Loucy (cell line): ENCODE measurements at regions not wholly inside any gene's neighbourhood (a gene's known extent, or its start where the extent isn't known, plus 50 kb on each side); places are given as distances from the start of the nearest gene placed in this dataset.

Experiments used
- CTCF ChIP-seq: fragments of 200-600 bp; sonication (generic); conservative IDR thresholded peaks from 2 replicates; pipeline ENCODE4 v1.5.1; 2014; ENCODE audit warnings: mild to moderate bottlenecking, antibody characterized with exemption, low read length
- EZH2phosphoT487 ChIP-seq: fragments of 200-600 bp; IDR thresholded peaks from 2 replicates; pipeline ENCODE4 v1.6.1; 2018; ENCODE audit warnings: antibody characterized with exemption, mild to moderate bottlenecking, moderate library complexity, borderline replicate concordance

GRCh38 chr1:80529546-80529945 lies 1271.2 kb upstream of the ADGRL2 start:
- TF ChIP-seq CTCF, result no peak
- no peak for TF ChIP-seq EZH2phosphoT487
